ENCODE measurements at regions not wholly inside any gene's neighbourhood (a gene's known extent, or its start where the extent isn't known, plus 50 kb on each side); places are given as distances from the start of the nearest gene placed in this dataset.

- no peak overlapping the region for H2AK5ac ChIP-seq (ENCODE audit: low read depth, low read length)
- H2BK120ac ChIP-seq (ENCODE audit: low read depth, low read length): no peak overlapping the region
- H3K4me2 ChIP-seq (ENCODE audit: low read depth, low read length): no peak overlapping the region
- intact Hi-C loops (cut with micrococcal nuclease) (no loop called here), dilution Hi-C loops (cut with HindIII; ENCODE audit: low sequenced_read_pairs, unreplicated experiment) (no loop called here), in situ Hi-C loops (cut with MboI; ENCODE audit: low sequenced_read_pairs) (no loop called here)
- H3K27me3 ChIP-seq (ENCODE audit: control insufficient read depth, insufficient read depth, low read length): peaks cover 62% of the 10 kb centered on the region
- no peak overlapping the region for H4K5ac ChIP-seq (ENCODE audit: low read depth, low read length)
- H3K23ac ChIP-seq (ENCODE audit: low read depth, low read length): no peak overlapping the region
- H3K4me1 ChIP-seq (ENCODE audit: control insufficient read depth, insufficient read depth, low read length): no peaks in the 10 kb centered on the region
- ChIA-PET CTCF (no interaction called here), POLR2A (ENCODE audit: unreplicated experiment) (no interaction called here)
- no peak overlapping the region for H2BK20ac ChIP-seq (ENCODE audit: low read depth, low read length)
- no peak for ATAC-seq (ENCODE audit: low read depth)
- H4K20me1 ChIP-seq (ENCODE audit: insufficient read depth, low read length): no peaks in the 10 kb centered on the region
- no peak overlapping the region for H3K56ac ChIP-seq (ENCODE audit: extremely low read depth, insufficient read depth, low read length)
- no peak for TF ChIP-seq CHD1 (IDR thresholded peaks at IDR 0.05; ENCODE audit: low read depth, low read length)
- no peak for TF ChIP-seq CTCF (conservative IDR thresholded peaks at IDR 0.05; ENCODE audit: low read depth, low read length)
- no peak for TF ChIP-seq MXI1 (IDR thresholded peaks at IDR 0.05; ENCODE audit: borderline replicate concordance, low read depth, low read length)
- TF ChIP-seq MAFK (IDR thresholded peaks at IDR 0.05; ENCODE audit: low read depth, low read length): no peak
- TF ChIP-seq RFX5 (IDR thresholded peaks at IDR 0.05; ENCODE audit: low read depth, low read length): no peak
- no peak for TF ChIP-seq RCOR1 (IDR thresholded peaks at IDR 0.05; ENCODE audit: insufficient replicate concordance, low read length)
- no peak for TF ChIP-seq BHLHE40 (IDR thresholded peaks at IDR 0.05; ENCODE audit: low read depth, low read length)
- no peak for TF ChIP-seq SMC3 (IDR thresholded peaks at IDR 0.05; ENCODE audit: low read depth, low read length)
- no peak for TF ChIP-seq NFE2L2 (IDR thresholded peaks at IDR 0.05; ENCODE audit: low read depth, low read length)
- no peak for TF ChIP-seq CEBPB (IDR thresholded peaks at IDR 0.05; ENCODE audit: low read depth, low read length)
- no peak overlapping the region for H4K8ac ChIP-seq (ENCODE audit: low read depth in 2 of 2, low read length in 2 of 2)
- no peak overlapping the region for H3K4me3 ChIP-seq (ENCODE audit: insufficient read depth, low read depth, low read length)
- no peak overlapping the region for H4K91ac ChIP-seq (ENCODE audit: insufficient read depth, low read depth, low read length)
- H2AK9ac ChIP-seq (replicated peaks; ENCODE audit: low read depth, low read length, poor library complexity): no peak overlapping the region
- H3K9me1 ChIP-seq (ENCODE audit: insufficient read depth, low read length): no peaks in the 10 kb centered on the region
- H3K36me3 ChIP-seq (ENCODE audit: control insufficient read depth, insufficient read depth, low read length): no peaks in the 10 kb centered on the region
- H2BK15ac ChIP-seq (ENCODE audit: low read depth, low read length): no peak overlapping the region
- H3K9me3 ChIP-seq (ENCODE audit: control insufficient read depth, insufficient read depth, low read length): no peaks in the 10 kb centered on the region
- BruUV-seq (replicated peaks): no TSS peak
- no peak overlapping the region for H3K9ac ChIP-seq (ENCODE audit: low read depth, low read length)
- H3K18ac ChIP-seq (ENCODE audit: low read depth, low read length): no peak overlapping the region
- H3K27ac ChIP-seq (ENCODE audit: insufficient read depth, low read length): no peak overlapping the region
- no peak overlapping the region for H2AFZ ChIP-seq (replicated peaks; ENCODE audit: low read length, poor library complexity)
- H3K79me1 ChIP-seq (ENCODE audit: low read depth in 1 of 2, low read length in 2 of 2): no peaks in the 10 kb centered on the region
- no CpG with 5 or more reads among the region's 2 CpGs for WGBS, 2 experiments (ENCODE audit: extremely low coverage in 2 of 2, insufficient read length in 1 of 2)
- no peak for DNase-seq
- no peak overlapping the region for H3K4ac ChIP-seq (ENCODE audit: low read depth, low read length)
- H3K14ac ChIP-seq (replicated peaks; ENCODE audit: low read depth, low read length): no peak overlapping the region
- no peak overlapping the region for H2BK5ac ChIP-seq (ENCODE audit: low read depth, low read length, poor library complexity, severe bottlenecking)
Observed at GRCh38 chr6:3618642-3619041, 132.9 kb downstream of the PXDC1 start.
